Thoracic aorta (tissue), 2 donors: ENCODE measurements at regions not wholly inside any gene's neighbourhood (a gene's known extent, or its start where the extent isn't known, plus 50 kb on each side); places are given as distances from the start of the nearest gene placed in this dataset.

ENCODE experiments used
- ATAC-seq: fragments of 150-250 bp; one replicate; pipeline ENCODE4 v1.8.0; 2017; ENCODE audit warnings: low read depth; ENCODE audit not compliant: insufficient number of reproducible peaks, low FRiP score
- DNase-seq: peaks from one replicate; pipeline ENCODE4 v3.0.0-alpha.2; 2020; ENCODE audit warnings: low spot score
- H3K27ac ChIP-seq, 2 donors: fragments of 200-600 bp; sonication (generic); 1 replicate in 1 of 2; 2 replicates in 1 of 2; pipeline ENCODE4 v1.5.1; 2016; ENCODE audit warnings: mild to moderate bottlenecking in 2 of 2, moderate library complexity in 2 of 2
- H3K27me3 ChIP-seq: fragments of 200-600 bp; sonication (generic); replicated peaks from 2 replicates; pipeline ENCODE4 v1.6.0; 2016; ENCODE audit warnings: mild to moderate bottlenecking; ENCODE audit not compliant: insufficient read depth
- H3K36me3 ChIP-seq: fragments of 200-600 bp; sonication (generic); one replicate; pipeline ENCODE4 v1.5.1; 2016
- H3K4me1 ChIP-seq, 2 donors: fragments of 200-600 bp; sonication (generic); 1 replicate in 1 of 2; 2 replicates in 1 of 2; pipeline versions ENCODE4 v1.5.1 to v1.6.0; 2016; ENCODE audit warnings: low read depth in 2 of 2, mild to moderate bottlenecking in 1 of 2; ENCODE audit not compliant: control insufficient read depth in 1 of 2
- H3K4me3 ChIP-seq: fragments of 200-600 bp; sonication (generic); 2 replicates; pipeline ENCODE4 v1.5.1; 2016; ENCODE audit warnings: mild to moderate bottlenecking
- H3K9me3 ChIP-seq: fragments of 200-600 bp; sonication (generic); 2 replicates; pipeline ENCODE4 v1.5.1; 2016
- CTCF ChIP-seq: fragments of 200-600 bp; sonication (generic); IDR thresholded peaks from one replicate; pipeline ENCODE4 v1.5.1; 2019; ENCODE audit warnings: antibody characterized with exemption

GRCh38 chr2:107168141-107168540 lies 282.2 kb upstream of the ST6GAL2 start:
- ATAC-seq (no peak), DNase-seq (no peak)
- H3K9me3 ChIP-seq, result no peaks in the 10 kb centered on the region
- TF ChIP-seq CTCF, result no peak
- no peaks in the 10 kb centered on the region for H3K36me3 ChIP-seq
- H3K27ac ChIP-seq, result no peak overlapping the region
- H3K4me1 ChIP-seq, result no peaks in the 10 kb centered on the region
- no peaks in the 10 kb centered on the region for H3K27me3 ChIP-seq
- H3K4me3 ChIP-seq, result no peak overlapping the region

GRCh38 chr2:107174171-107174570 lies 288.2 kb upstream of the ST6GAL2 start:
- DNase-seq, result no peak
- TF ChIP-seq CTCF, result no peak
- Histone ChIP-seq H3K27ac (no peak overlapping the region), H3K9me3 (no peaks in the 10 kb centered on the region), H3K4me3 (no peak overlapping the region), H3K4me1 (no peaks in the 10 kb centered on the region), H3K27me3 (no peaks in the 10 kb centered on the region), H3K36me3 (no peaks in the 10 kb centered on the region)
- no peak for ATAC-seq

GRCh38 chr2:107182981-107183380 lies 297.0 kb upstream of the ST6GAL2 start:
- Histone ChIP-seq H3K4me1 (peaks cover 0 to 9% of the 10 kb centered on the region in 2 donors), H3K27ac (no peak overlapping the region), H3K9me3 (no peaks in the 10 kb centered on the region), H3K4me3 (no peak overlapping the region), H3K36me3 (no peaks in the 10 kb centered on the region), H3K27me3 (no peaks in the 10 kb centered on the region)
- DNase-seq (no peak), ATAC-seq (no peak)
- TF ChIP-seq CTCF, result no peak

GRCh38 chr2:107187870-107188269 lies 301.9 kb upstream of the ST6GAL2 start:
- ATAC-seq (no peak), DNase-seq (no peak)
- Histone ChIP-seq H3K4me3 (no peak overlapping the region), H3K36me3 (no peaks in the 10 kb centered on the region), H3K27ac (no peak overlapping the region), H3K9me3 (no peaks in the 10 kb centered on the region), H3K4me1 (peaks cover 0 to 9% of the 10 kb centered on the region in 2 donors), H3K27me3 (no peaks in the 10 kb centered on the region)
- TF ChIP-seq CTCF, result no peak

GRCh38 chr2:107195631-107196030 lies 309.7 kb upstream of the ST6GAL2 start:
- no peaks in the 10 kb centered on the region for H3K4me1 ChIP-seq
- TF ChIP-seq CTCF, result no peak
- no peak overlapping the region for H3K27ac ChIP-seq
- ATAC-seq, result no peak
- no peaks in the 10 kb centered on the region for H3K36me3 ChIP-seq
- no peaks in the 10 kb centered on the region for H3K9me3 ChIP-seq
- no peak overlapping the region for H3K4me3 ChIP-seq
- DNase-seq, result no peak
- no peaks in the 10 kb centered on the region for H3K27me3 ChIP-seq
